Large intestine (tissue), 3 donors: ENCODE measurements at regions not wholly inside any gene's neighbourhood (a gene's known extent, or its start where the extent isn't known, plus 50 kb on each side); places are given as distances from the start of the nearest gene placed in this dataset.

Source experiments
- DNase-seq, 2 donors: peaks; one replicate each; pipeline versions ENCODE4 v3.0.0 to v3.0.0-alpha.2; 2013
- H3K27ac ChIP-seq: one replicate; pipeline ENCODE4 v1.5.1; 2013; ENCODE audit warnings: low read length
- H3K27me3 ChIP-seq: 2 replicates; pipeline ENCODE4 v1.6.1; 2013; ENCODE audit warnings: low read length; ENCODE audit not compliant: control insufficient read depth, insufficient read depth
- H3K36me3 ChIP-seq: 2 replicates; pipeline ENCODE4 v1.6.1; 2013; ENCODE audit warnings: low read length; ENCODE audit not compliant: control insufficient read depth, insufficient read depth
- H3K4me1 ChIP-seq: one replicate; pipeline ENCODE4 v1.6.1; 2013; ENCODE audit warnings: low read length; ENCODE audit not compliant: control insufficient read depth, insufficient read depth
- H3K4me3 ChIP-seq: one replicate; pipeline ENCODE4 v1.5.1; 2013; ENCODE audit warnings: low read length
- H3K9me3 ChIP-seq: one replicate; pipeline ENCODE4 v1.6.1; 2013; ENCODE audit warnings: mild to moderate bottlenecking, low read depth, low read length, moderate library complexity; ENCODE audit not compliant: control insufficient read depth
- WGBS: methylation state at CpG from one replicate; pipeline ENCODE4 v1.1.5; 2013; ENCODE audit warnings: low lambda C conversion rate; ENCODE audit not compliant: insufficient coverage; 5-methylcytosine and 5-hydroxymethylcytosine counted together

- WGBS, result 80% methylated on average over 1 of the region's 6 CpGs
- Histone ChIP-seq H3K4me1 (no peaks in the 10 kb centered on the region), H3K4me3 (no peak overlapping the region), H3K36me3 (no peaks in the 10 kb centered on the region), H3K27me3 (no peaks in the 10 kb centered on the region), H3K9me3 (no peaks in the 10 kb centered on the region), H3K27ac (no peak overlapping the region)
- DNase-seq, result no peak
These were observed 94.0 kb downstream of the GLI2 start for GRCh38 chr2:120829633-120830025.

GRCh38 chr2:120830096-120830830 lies 94.6 kb downstream of the GLI2 start:
- Histone ChIP-seq H3K27ac (no peak overlapping the region), H3K36me3 (no peaks in the 10 kb centered on the region), H3K4me3 (no peak overlapping the region), H3K9me3 (no peaks in the 10 kb centered on the region), H3K4me1 (no peaks in the 10 kb centered on the region), H3K27me3 (no peaks in the 10 kb centered on the region)
- no peak for DNase-seq
- no CpG with 5 or more reads among the region's 11 CpGs for WGBS

GRCh38 chr2:120831086-120831485 lies 95.4 kb downstream of the GLI2 start:
- DNase-seq, result no peak
- no peaks in the 10 kb centered on the region for H3K9me3 ChIP-seq
- no peak overlapping the region for H3K4me3 ChIP-seq
- H3K4me1 ChIP-seq, result no peaks in the 10 kb centered on the region
- H3K36me3 ChIP-seq, result no peaks in the 10 kb centered on the region
- no peak overlapping the region for H3K27ac ChIP-seq
- no peaks in the 10 kb centered on the region for H3K27me3 ChIP-seq
- WGBS, result no CpG with 5 or more reads among the region's 2 CpGs

- Histone ChIP-seq H3K4me3 (no peak overlapping the region), H3K27me3 (peaks cover 2% of the 10 kb centered on the region), H3K4me1 (no peaks in the 10 kb centered on the region), H3K9me3 (no peaks in the 10 kb centered on the region), H3K36me3 (no peaks in the 10 kb centered on the region), H3K27ac (no peak overlapping the region)
- DNase-seq, result no peak
- no CpG with 5 or more reads among the region's 6 CpGs for WGBS
These were observed 96.2 kb downstream of the GLI2 start for GRCh38 chr2:120831891-120832290.

GRCh38 chr2:120832296-120833070 lies 96.8 kb downstream of the GLI2 start:
- no peak for DNase-seq
- WGBS, result no CpG with 5 or more reads among the region's 11 CpGs
- no peaks in the 10 kb centered on the region for H3K9me3 ChIP-seq
- no peaks in the 10 kb centered on the region for H3K36me3 ChIP-seq
- H3K27ac ChIP-seq, result no peak overlapping the region
- no peak overlapping the region for H3K4me3 ChIP-seq
- peaks cover 2% of the 10 kb centered on the region for H3K27me3 ChIP-seq
- H3K4me1 ChIP-seq, result no peaks in the 10 kb centered on the region

GRCh38 chr2:120833127-120833675 lies 97.5 kb downstream of the GLI2 start:
- no peak overlapping the region for H3K4me3 ChIP-seq
- no CpG with 5 or more reads among the region's 3 CpGs for WGBS
- no peak for DNase-seq
- H3K4me1 ChIP-seq, result no peaks in the 10 kb centered on the region
- H3K36me3 ChIP-seq, result no peaks in the 10 kb centered on the region
- H3K9me3 ChIP-seq, result no peaks in the 10 kb centered on the region
- H3K27me3 ChIP-seq, result peaks cover 2% of the 10 kb centered on the region
- H3K27ac ChIP-seq, result no peak overlapping the region

GRCh38 chr2:120834206-120834605 lies 98.5 kb downstream of the GLI2 start:
- Histone ChIP-seq H3K4me3 (no peak overlapping the region), H3K27me3 (peaks cover 2% of the 10 kb centered on the region), H3K36me3 (no peaks in the 10 kb centered on the region), H3K9me3 (no peaks in the 10 kb centered on the region), H3K4me1 (no peaks in the 10 kb centered on the region), H3K27ac (no peak overlapping the region)
- no peak for DNase-seq
- WGBS, result no CpG with 5 or more reads among the region's 3 CpGs

GRCh38 chr2:120836281-120836680 lies 100.6 kb downstream of the GLI2 start:
- no peak overlapping the region for H3K4me3 ChIP-seq
- no peaks in the 10 kb centered on the region for H3K9me3 ChIP-seq
- no peak for DNase-seq
- peaks cover 10% of the 10 kb centered on the region for H3K27me3 ChIP-seq
- H3K36me3 ChIP-seq, result no peaks in the 10 kb centered on the region
- H3K27ac ChIP-seq, result no peak overlapping the region
- no peaks in the 10 kb centered on the region for H3K4me1 ChIP-seq
- WGBS, result 85% methylated on average over 4 of the region's 5 CpGs

GRCh38 chr2:120840795-120841487 lies 105.3 kb downstream of the GLI2 start:
- 98% methylated on average over 4 of the region's 13 CpGs for WGBS
- H3K27ac ChIP-seq, result no peak overlapping the region
- H3K27me3 ChIP-seq, result peaks cover 10% of the 10 kb centered on the region
- H3K4me3 ChIP-seq, result no peak overlapping the region
- no peak for DNase-seq
- H3K4me1 ChIP-seq, result no peaks in the 10 kb centered on the region
- H3K36me3 ChIP-seq, result no peaks in the 10 kb centered on the region
- H3K9me3 ChIP-seq, result no peaks in the 10 kb centered on the region
